NB4 (cell line): ENCODE measurements at regions not wholly inside any gene's neighbourhood (a gene's known extent, or its start where the extent isn't known, plus 50 kb on each side); places are given as distances from the start of the nearest gene placed in this dataset.

Experiments
- DNase-seq: peaks from one replicate; pipeline ENCODE4 v3.0.0; 2010; ENCODE audit warnings: low read depth
- H3K4me3 ChIP-seq: one replicate; pipeline ENCODE4 v1.5.1; 2011; ENCODE audit warnings: mild to moderate bottlenecking, low read depth, low read length, moderate library complexity
- CTCF ChIP-seq: IDR thresholded peaks from one replicate; pipeline ENCODE4 v1.5.1; 2012; ENCODE audit warnings: low read depth, low read length
- MAX ChIP-seq: IDR thresholded peaks from 2 replicates; pipeline ENCODE4 v1.6.1; 2011; ENCODE audit warnings: low read depth, low read length
- MYC ChIP-seq: IDR thresholded peaks from 2 replicates; pipeline ENCODE4 v1.6.1; 2011; ENCODE audit warnings: low read depth, low read length
- POLR2A ChIP-seq: IDR thresholded peaks from 2 replicates; pipeline ENCODE4 v1.6.1; 2011; ENCODE audit warnings: mild to moderate bottlenecking; ENCODE audit not compliant: insufficient read length; ENCODE audit errors: extremely low read depth

GRCh38 chr12:124513297-124513867 lies 54.0 kb downstream of the NCOR2 start:
- H3K4me3 ChIP-seq, result no peak overlapping the region
- no peak for TF ChIP-seq POLR2A
- TF ChIP-seq CTCF, result no peak
- no peak for TF ChIP-seq MAX
- no peak for TF ChIP-seq MYC
- no peak for DNase-seq

- peak; percentile 90 for DNase-seq
- H3K4me3 ChIP-seq, result peak overlapping the region; percentile 10
- TF ChIP-seq POLR2A (no peak), MYC (peak; percentile 44; the same call in 1 of the 2 replicates), MAX (0 out of 2 replicates have a peak, but pooled peaks have one; percentile 19)
These were observed 54.6 kb downstream of the NCOR2 start for GRCh38 chr12:124512667-124513296.

- no peak overlapping the region for H3K4me3 ChIP-seq
- DNase-seq, result no peak
- no peak for TF ChIP-seq POLR2A
- TF ChIP-seq CTCF, result no peak
- TF ChIP-seq MYC, result no peak
- TF ChIP-seq MAX, result no peak
These were observed 56.0 kb downstream of the NCOR2 start for GRCh38 chr12:124511259-124511985.

- DNase-seq, result peak; percentile 48
- no peak overlapping the region for H3K4me3 ChIP-seq
- TF ChIP-seq MYC, result peak; percentile 46; the same call in 1 of the 2 replicates
- TF ChIP-seq MAX, result no peak
- no peak for TF ChIP-seq CTCF
- no peak for TF ChIP-seq POLR2A
These were observed 57.0 kb downstream of the NCOR2 start for GRCh38 chr12:124510301-124510970.

- TF ChIP-seq CTCF (no peak), POLR2A (no peak), MYC (no peak), MAX (no peak)
- DNase-seq, result peak; percentile 57
- no peak overlapping the region for H3K4me3 ChIP-seq
These were observed 57.6 kb downstream of the NCOR2 start for GRCh38 chr12:124509676-124510300.
